Stomach smooth muscle (tissue), 2 donors: ENCODE measurements at regions not wholly inside any gene's neighbourhood (a gene's known extent, or its start where the extent isn't known, plus 50 kb on each side); places are given as distances from the start of the nearest gene placed in this dataset.
"Not testable (repeated sequence)": the region's sequence is repeated elsewhere in the genome, so short reads cannot be mapped to it uniquely, and the experiment has no call there.

ENCODE experiments used
- H3K27ac ChIP-seq: one replicate; pipeline ENCODE4 v1.7.0; 2013; ENCODE audit warnings: mild to moderate bottlenecking, low read length, inconsistent platforms
- H3K27me3 ChIP-seq, 2 donors: one replicate each; pipeline ENCODE4 v1.7.0; 2013; ENCODE audit warnings: low read length in 2 of 2; ENCODE audit not compliant: insufficient read depth in 2 of 2, control insufficient read depth in 1 of 2
- H3K36me3 ChIP-seq, 2 donors: one replicate each; pipeline ENCODE4 v1.7.0; 2013; ENCODE audit warnings: low read length in 2 of 2; ENCODE audit not compliant: control insufficient read depth in 2 of 2, insufficient read depth in 2 of 2
- H3K4me1 ChIP-seq: one replicate; pipeline ENCODE4 v1.7.0; 2013; ENCODE audit warnings: low read length; ENCODE audit not compliant: control insufficient read depth, insufficient read depth
- H3K4me3 ChIP-seq, 2 donors: one replicate each; pipeline ENCODE4 v1.7.0; 2013; ENCODE audit warnings: low read length in 2 of 2
- H3K9ac ChIP-seq, 2 donors: one replicate each; pipeline ENCODE4 v1.7.0; 2013; ENCODE audit warnings: low read length in 2 of 2, mild to moderate bottlenecking in 1 of 2
- H3K9me3 ChIP-seq, 2 donors: one replicate each; pipeline ENCODE4 v1.7.0; 2013; ENCODE audit warnings: low read length in 2 of 2; ENCODE audit not compliant: control insufficient read depth in 2 of 2
- donor health status: healthy.
- donor health status: Pancreatic carcinoma.

DNA sequence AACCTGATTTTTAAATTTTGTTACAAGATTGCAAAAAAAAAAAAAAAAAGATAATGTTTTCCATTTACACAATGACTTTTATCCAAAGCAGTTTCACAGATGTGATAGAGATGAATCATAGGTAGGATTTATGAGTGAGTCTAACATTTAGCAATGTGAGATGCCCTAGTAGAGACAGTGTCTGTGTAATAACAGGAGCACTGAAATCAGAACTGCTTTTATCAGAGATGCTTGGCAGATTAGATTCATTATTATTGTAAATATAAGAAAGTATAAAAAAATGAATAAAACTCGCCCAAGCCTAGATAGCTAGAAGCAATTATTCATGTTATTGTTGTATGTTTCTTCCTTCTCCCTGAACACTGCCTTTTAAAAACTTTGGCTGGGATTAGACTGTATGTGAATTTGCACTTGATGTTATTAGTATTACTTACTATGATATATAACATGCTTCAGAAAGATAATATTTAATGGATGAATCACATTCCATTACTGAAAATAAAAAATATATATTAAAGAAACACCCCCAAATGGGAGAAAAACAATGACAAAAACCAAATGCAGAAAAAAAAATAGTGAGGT, 567.3 kb upstream of the KLF4 start:
- Histone ChIP-seq H3K9me3 (no peaks in the 10 kb centered on the region), H3K27me3 (no peaks in the 10 kb centered on the region), H3K9ac (no peak overlapping the region), H3K36me3 (no peaks in the 10 kb centered on the region), H3K4me3 (no peak overlapping the region), H3K4me1 (peaks cover 10% of the 10 kb centered on the region), H3K27ac (no peak overlapping the region)

DNA sequence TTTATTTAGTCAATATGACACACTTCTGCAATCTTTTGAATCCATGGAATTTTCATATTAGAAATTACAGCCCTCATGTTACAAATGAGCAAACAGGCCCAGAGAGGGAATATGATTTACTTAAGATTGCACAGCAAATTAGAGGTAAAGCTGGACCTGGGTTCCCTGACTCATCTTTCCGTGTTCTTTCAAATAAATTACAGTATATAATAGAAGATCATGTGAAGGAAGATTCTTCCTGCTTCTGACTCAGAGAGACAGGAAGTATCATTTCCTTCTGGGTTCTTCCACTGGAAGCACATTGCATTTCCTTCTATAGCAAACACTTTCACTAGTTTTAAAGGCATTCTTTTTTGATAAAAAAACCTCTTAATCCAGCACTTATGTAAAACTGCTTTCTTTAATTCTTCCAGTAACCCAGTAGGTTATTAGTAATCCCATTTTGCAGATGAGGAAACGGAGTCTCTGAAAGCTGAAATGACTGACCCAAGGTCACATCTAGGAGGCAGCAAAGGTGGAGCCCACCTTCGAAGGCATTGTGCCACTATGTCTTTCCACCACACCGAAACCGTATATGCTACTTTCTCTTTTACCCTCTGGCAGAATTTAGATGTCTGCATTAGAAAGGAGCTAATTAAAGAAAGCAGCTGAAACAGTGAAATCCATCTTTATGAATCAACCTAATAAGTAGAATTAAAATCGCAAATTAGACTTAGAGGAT, 566.7 kb upstream of the KLF4 start:
- Histone ChIP-seq H3K4me1 (peaks cover 10% of the 10 kb centered on the region), H3K27me3 (no peaks in the 10 kb centered on the region), H3K36me3 (no peaks in the 10 kb centered on the region), H3K9me3 (no peaks in the 10 kb centered on the region), H3K4me3 (no peak overlapping the region), H3K27ac (no peak overlapping the region), H3K9ac (no peak overlapping the region)

DNA sequence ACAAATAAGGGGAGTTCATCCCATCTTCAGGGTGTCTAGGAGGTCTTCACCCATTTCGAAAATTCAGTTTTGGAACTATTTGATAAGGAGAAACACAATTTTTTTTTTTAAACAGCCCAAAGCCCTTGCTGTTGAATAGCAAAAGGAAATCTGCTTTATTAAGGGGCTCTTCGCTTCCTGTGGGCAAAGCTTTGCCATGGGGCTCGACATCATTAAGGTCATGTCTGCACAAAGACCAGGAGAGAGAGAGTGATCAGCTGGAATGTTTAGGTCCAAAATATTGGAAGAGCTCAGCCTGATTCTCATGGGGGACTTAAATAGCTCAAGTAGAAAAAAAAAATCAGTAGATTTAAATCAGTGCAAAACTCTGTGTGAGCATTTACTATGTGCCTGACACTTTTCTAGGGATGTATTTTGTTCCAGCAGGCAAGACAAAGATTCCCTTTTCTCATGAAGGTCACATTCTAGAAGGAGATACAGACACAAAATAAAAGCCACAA, 564.6 kb upstream of the KLF4 start:
- Histone ChIP-seq H3K27me3 (no peaks in the 10 kb centered on the region), H3K4me3 (no peak overlapping the region), H3K4me1 (peaks cover 10% of the 10 kb centered on the region), H3K36me3 (no peaks in the 10 kb centered on the region), H3K27ac (no peak overlapping the region), H3K9ac (no peak overlapping the region), H3K9me3 (no peaks in the 10 kb centered on the region)

DNA sequence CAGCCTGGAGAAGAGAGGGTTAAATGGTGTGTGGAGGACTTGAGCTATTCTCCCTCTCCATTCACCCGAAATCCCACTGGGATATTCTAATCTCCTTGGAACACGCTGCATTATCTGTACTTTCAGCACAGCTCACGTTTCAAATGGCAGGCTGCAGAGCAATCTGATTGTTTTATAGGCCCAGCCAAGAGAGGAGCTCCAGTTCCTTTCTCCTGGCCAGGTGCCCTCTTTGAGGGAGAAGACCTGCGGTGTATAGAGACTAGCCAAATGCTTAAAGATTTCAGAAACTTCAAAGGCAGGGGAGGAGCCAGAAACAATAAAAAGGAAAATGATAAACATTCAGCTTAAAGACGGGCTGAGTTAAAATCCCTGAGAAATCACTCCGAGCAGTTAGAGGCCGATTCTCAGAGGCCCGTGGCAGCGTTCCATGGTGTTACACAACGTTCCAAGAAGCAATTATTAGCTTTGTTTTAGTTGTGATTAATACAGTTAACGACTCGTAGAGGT, 564.0 kb upstream of the KLF4 start:
- H3K27me3 ChIP-seq: no peaks in the 10 kb centered on the region
- peak overlapping the region; percentile 17 to 54 for H3K4me3 ChIP-seq
- peak overlapping the region; percentile 27 to 30 for H3K9ac ChIP-seq
- H3K36me3 ChIP-seq: no peaks in the 10 kb centered on the region
- H3K4me1 ChIP-seq: peaks cover 10% of the 10 kb centered on the region
- H3K27ac ChIP-seq: peak overlapping the region; percentile 12
- H3K9me3 ChIP-seq: no peaks in the 10 kb centered on the region

DNA sequence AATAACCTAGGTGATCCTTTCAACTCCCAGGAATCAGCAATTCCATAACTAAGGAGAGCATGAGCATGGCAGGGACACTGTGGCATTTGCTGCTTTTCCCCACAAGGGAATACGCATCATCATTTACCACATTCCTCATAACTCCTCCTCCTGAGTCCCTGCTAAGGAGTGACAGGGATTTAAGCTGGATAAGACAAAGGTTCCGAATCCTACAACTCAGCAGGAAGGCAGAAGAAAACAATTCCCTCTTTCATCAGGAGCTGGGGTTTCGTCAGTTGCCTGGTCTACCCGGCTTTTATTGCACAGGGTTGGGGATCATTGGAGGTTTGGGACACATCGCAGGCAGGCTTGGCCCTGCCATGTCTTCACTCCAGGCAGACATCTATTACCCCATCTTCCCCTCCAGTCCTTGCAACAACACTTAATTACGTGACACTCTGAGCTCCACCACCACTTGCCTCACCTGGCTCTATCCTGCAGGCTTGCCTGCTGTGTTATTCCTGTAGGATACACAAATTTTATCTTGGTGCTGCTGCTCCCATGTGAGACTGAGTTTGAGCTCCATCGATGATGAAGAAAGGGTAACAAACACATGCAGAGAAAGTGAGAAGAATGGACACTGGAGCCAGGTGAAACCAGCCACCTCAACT, 563.0 kb upstream of the KLF4 start:
- Histone ChIP-seq H3K9ac (no peak overlapping the region), H3K27ac (no peak overlapping the region), H3K27me3 (no peaks in the 10 kb centered on the region), H3K9me3 (no peaks in the 10 kb centered on the region), H3K36me3 (no peaks in the 10 kb centered on the region), H3K4me3 (no peak overlapping the region), H3K4me1 (peaks cover 10% of the 10 kb centered on the region)

DNA sequence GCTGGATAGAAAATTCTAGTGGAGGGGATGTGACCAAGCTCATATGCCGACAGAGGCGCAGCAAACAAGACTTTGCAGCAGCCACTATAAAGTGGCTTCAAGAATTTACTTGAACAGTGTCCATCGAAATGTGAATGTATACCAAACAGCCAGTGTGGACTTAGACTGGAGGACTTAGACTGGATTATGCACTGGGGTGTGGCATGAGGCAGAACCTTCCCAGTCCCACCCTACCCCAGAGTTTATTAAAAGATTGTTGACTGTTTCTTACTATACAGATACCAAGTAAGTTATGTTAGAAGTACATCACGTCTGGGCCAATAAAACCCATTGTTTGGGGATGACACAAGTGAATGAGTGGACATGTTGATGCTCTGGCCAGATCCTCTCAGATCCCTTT, 561.3 kb upstream of the KLF4 start:
- Histone ChIP-seq H3K4me1 (peaks cover 10% of the 10 kb centered on the region), H3K27ac (no peak overlapping the region), H3K27me3 (no peaks in the 10 kb centered on the region)

DNA sequence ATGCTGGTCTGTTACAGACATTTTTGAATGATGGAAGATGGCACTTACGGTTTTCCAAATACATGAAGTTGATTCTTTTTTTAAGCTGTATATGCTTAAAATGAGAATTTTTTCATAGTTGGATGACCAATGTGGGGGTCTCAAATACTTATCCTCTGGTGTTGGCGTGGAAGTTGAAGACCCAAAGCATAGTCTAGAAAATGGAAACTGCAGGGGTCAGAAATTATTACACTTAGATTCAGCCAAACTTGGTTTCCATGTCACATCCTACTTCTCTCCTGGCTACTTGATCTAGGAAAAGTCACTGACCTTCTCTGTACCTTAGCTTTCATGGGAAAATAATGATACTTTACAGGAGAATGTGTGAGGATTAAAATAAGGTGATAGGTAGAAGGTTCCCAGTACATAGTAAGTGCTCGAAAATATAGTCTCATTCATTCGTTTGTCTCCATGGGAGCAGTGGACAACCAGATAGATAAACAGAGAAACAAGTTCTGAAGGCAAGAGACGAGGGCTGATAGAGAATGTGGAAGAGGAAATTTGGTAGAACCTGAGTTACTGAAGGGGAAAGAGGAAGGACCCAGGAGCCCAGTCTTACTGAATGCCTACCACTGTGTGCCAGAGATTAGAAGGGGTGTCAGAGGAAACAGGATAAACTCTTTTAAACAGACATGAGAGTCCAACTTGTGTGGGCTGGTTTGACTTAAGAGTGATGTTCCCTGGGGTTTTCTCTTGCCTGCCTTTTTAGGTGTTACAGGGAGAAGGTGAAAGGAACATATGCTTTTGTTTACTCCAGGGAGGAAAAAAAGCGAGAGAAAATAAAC, 560.3 kb upstream of the KLF4 start:
- Histone ChIP-seq H3K4me1 (peaks cover 10% of the 10 kb centered on the region), H3K36me3 (no peaks in the 10 kb centered on the region), H3K9me3 (no peaks in the 10 kb centered on the region), H3K9ac (no peak overlapping the region), H3K27ac (no peak overlapping the region), H3K27me3 (no peaks in the 10 kb centered on the region), H3K4me3 (no peak overlapping the region)

More for the DNA sequence above, 561.3 kb upstream of the KLF4 start:
- no peaks in the 10 kb centered on the region for H3K36me3 ChIP-seq
- H3K9me3 ChIP-seq: no peaks in the 10 kb centered on the region
- no peak overlapping the region for H3K4me3 ChIP-seq
- no peak overlapping the region for H3K9ac ChIP-seq

DNA sequence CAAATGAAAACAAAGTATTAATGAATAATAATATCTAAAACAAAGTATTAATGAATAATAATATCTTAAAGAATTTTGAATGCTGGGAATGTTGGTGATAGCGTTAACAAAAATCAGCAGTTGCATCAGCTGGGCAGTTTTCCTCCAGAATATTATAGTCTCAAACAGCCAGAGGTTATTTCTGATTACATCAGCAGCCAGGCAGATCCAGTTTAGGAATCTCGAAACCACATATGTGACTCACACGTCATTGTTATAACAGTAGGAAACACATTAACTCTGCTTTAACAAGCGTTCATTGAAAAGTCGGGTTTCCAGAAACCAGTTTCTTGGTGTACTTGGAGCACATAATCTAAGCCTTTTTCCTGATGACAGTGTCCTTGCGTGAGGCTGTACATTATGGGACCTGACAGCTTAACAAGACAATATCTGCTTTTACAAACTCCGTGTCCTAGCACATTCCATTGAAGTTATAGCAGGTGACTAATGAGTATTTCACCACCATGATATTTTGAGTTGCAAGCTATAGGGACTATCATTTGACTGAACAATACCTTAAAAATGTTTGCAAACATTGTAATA, 559.5 kb upstream of the KLF4 start:
- Histone ChIP-seq H3K27ac (no peak overlapping the region), H3K9me3 (no peaks in the 10 kb centered on the region), H3K36me3 (no peaks in the 10 kb centered on the region), H3K9ac (no peak overlapping the region), H3K4me1 (peaks cover 10% of the 10 kb centered on the region), H3K4me3 (no peak overlapping the region), H3K27me3 (no peaks in the 10 kb centered on the region)

DNA sequence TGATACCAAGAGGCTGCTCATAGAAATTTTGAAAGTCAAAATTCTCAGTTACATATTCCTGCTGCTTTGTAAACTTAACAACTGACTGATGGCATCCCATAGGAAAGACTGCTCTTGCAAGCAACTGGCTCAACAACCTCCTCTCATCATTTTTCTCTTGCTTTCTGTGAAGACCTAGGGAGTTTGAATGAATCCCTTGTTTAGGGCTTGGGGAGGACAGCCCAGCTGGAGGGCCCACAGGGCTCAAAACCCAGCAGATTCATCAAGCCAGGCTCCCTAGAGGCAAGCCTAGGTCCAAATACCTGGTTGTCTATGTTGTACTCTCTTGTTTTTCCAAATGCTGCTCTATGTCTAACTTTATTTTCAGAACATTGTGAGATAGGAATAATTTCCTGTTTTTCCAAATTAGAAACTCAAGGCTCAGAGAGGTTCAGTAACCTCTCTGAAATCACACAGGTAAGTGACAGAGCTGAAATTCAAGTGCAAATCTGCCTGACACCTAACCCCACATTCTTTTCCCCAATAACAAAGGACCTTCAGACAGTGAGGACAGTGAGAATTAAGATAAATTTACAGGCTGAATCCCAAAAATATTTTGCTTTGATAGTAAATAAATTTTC, 558.9 kb upstream of the KLF4 start:
- Histone ChIP-seq H3K4me3 (no peak overlapping the region), H3K4me1 (peaks cover 8% of the 10 kb centered on the region), H3K27ac (no peak overlapping the region), H3K27me3 (no peaks in the 10 kb centered on the region), H3K9ac (no peak overlapping the region), H3K9me3 (no peaks in the 10 kb centered on the region), H3K36me3 (no peaks in the 10 kb centered on the region)

DNA sequence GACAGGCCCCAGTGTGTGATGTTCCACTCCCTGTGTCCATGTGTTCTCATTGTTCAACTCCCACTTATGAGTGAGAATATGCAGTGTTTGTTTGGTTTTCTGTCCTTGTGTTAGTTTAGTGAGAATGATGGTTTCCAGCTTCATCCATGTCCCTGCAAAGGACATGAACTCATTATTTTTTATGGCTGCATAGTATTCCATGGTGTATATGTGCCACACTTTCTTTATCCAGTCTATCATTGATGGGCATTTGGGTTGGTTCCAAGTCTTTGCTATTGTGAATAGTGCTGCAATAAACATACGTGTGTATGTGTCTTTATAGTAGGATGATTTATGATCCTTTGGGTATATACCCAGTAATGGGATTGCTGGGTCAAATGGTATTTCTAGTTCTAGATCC, 558.2 kb upstream of the KLF4 start:
- not testable (repeated sequence) for H3K4me1 ChIP-seq, H3K9ac ChIP-seq, H3K4me3 ChIP-seq, H3K27ac ChIP-seq, H3K36me3 ChIP-seq, H3K27me3 ChIP-seq, H3K9me3 ChIP-seq
